BE2C (cell line): ENCODE measurements at regions not wholly inside any gene's neighbourhood (a gene's known extent, or its start where the extent isn't known, plus 50 kb on each side); places are given as distances from the start of the nearest gene placed in this dataset.
"Not testable (repeated sequence)": the region's sequence is repeated elsewhere in the genome, so short reads cannot be mapped to it uniquely, and the experiment has no call there.

ENCODE experiments used
- DNase-seq: peaks from one replicate; pipeline ENCODE4 v3.0.0-alpha.2; 2020
- H3K27me3 ChIP-seq: fragments of 250-450 bp; sonication (Bioruptor Pico); 2 replicates; pipeline ENCODE4 v1.5.1; 2020; ENCODE audit warnings: mild to moderate bottlenecking
- H3K36me3 ChIP-seq: fragments of 250-450 bp; sonication (Bioruptor Pico); 2 replicates; pipeline ENCODE4 v1.5.1; 2020; ENCODE audit warnings: mild to moderate bottlenecking
- H3K4me1 ChIP-seq: fragments of 250-450 bp; sonication (Bioruptor Pico); 2 replicates; pipeline ENCODE4 v1.5.1; 2020
- H3K4me3 ChIP-seq: 2 replicates; pipeline ENCODE4 v1.5.1; 2011; ENCODE audit warnings: low read depth, low read length
- H3K9me3 ChIP-seq: fragments of 250-450 bp; sonication (Bioruptor Pico); 2 replicates; pipeline ENCODE4 v1.5.1; 2020
- TF ChIP-seq, protein P1 (sequence below): IDR thresholded peaks from 2 replicates; pipeline ENCODE4 v1.5.1; 2012; ENCODE audit warnings: mild to moderate bottlenecking, low read depth, low read length

DNA sequence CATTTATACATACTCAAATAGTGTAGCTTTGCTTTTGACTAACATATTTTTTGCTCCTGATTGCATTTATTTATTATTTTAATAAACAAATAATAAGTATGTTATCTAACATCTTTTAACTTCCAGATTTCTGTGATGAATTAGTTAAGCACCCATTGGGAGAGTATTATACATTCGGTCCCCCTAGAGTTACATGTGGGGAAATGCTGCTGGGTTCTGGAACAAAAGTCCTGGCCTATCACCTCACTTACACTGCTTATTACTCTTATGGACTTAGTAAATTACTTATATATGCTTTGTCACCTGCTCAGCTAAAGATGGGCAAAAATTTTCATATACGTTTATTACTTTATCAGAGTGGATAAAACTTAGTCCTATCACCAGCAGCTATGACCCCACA is 1163.0 kb downstream of the FAM181B start:
- no peaks in the 10 kb centered on the region for H3K9me3 ChIP-seq
- DNase-seq = no peak
- no peaks in the 10 kb centered on the region for H3K4me1 ChIP-seq
- TF ChIP-seq, protein P1, sequence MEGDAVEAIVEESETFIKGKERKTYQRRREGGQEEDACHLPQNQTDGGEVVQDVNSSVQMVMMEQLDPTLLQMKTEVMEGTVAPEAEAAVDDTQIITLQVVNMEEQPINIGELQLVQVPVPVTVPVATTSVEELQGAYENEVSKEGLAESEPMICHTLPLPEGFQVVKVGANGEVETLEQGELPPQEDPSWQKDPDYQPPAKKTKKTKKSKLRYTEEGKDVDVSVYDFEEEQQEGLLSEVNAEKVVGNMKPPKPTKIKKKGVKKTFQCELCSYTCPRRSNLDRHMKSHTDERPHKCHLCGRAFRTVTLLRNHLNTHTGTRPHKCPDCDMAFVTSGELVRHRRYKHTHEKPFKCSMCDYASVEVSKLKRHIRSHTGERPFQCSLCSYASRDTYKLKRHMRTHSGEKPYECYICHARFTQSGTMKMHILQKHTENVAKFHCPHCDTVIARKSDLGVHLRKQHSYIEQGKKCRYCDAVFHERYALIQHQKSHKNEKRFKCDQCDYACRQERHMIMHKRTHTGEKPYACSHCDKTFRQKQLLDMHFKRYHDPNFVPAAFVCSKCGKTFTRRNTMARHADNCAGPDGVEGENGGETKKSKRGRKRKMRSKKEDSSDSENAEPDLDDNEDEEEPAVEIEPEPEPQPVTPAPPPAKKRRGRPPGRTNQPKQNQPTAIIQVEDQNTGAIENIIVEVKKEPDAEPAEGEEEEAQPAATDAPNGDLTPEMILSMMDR = no peak
- no peak overlapping the region for H3K4me3 ChIP-seq
- no peaks in the 10 kb centered on the region for H3K36me3 ChIP-seq
- H3K27me3 ChIP-seq = no peaks in the 10 kb centered on the region

DNA sequence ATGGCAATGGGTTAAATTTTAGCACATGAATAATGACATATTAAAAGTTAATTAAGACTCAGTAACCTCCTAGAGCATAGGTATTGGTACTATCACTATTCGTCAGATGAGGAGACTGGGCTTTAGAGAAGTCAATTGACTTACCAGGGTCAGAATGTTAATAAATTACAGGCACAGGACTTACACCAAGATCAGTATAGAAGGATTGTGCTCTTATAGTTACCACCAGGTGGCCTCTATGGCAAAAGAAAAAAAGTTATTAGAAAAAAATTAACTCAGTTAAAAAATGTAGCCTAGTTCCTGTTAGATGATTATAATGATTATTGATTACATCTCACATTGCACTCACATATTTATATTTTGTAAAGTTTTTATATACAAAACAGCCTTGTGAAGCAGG is 1163.7 kb downstream of the FAM181B start:
- Histone ChIP-seq H3K27me3 (no peaks in the 10 kb centered on the region), H3K4me1 (no peaks in the 10 kb centered on the region), H3K36me3 (no peaks in the 10 kb centered on the region), H3K4me3 (no peak overlapping the region), H3K9me3 (no peaks in the 10 kb centered on the region)
- TF ChIP-seq, protein P1 = no peak
- DNase-seq = no peak

DNA sequence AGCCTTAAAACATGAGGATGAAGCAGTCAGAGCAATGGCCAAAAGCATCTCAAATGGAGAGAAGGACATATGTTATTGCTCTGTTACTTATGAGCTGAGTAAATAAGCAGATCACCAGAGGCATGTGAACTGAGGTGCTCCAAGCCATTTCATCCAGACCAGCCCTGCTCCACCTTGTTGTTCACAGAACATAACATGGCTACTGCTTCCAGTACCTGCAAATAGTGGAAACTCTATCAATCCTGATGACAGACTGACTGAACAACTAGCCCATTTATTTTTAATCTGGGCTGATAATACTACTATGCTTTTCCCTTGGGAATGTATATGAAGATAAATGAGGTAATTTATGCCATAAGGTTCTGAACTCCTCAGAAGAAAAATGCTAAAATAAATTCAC is 1164.7 kb downstream of the FAM181B start:
- no peaks in the 10 kb centered on the region for H3K36me3 ChIP-seq
- H3K4me3 ChIP-seq = no peak overlapping the region
- H3K4me1 ChIP-seq = no peaks in the 10 kb centered on the region
- TF ChIP-seq, protein P1 = no peak
- no peaks in the 10 kb centered on the region for H3K27me3 ChIP-seq
- no peaks in the 10 kb centered on the region for H3K9me3 ChIP-seq
- no peak for DNase-seq

DNA sequence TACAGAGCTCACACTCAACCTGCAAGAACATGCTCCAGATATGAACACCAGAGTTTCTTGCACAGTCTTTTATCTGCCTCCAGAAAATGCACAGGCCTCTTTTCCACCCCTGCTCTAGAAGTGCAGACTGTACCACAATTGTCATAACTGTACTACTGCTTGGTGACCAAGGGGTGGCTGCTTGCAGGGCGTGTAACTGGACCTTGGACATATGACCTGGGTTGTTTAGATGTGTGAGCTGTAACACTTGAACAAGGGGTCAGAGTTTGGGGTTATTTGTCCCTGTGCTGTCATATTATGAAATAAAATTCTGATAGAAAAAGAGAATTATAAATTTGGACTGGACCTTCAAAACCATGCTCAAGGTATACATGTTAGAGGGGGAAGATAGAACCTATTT is 1185.5 kb downstream of the FAM181B start:
- Histone ChIP-seq H3K36me3 (no peaks in the 10 kb centered on the region), H3K9me3 (no peaks in the 10 kb centered on the region), H3K27me3 (no peaks in the 10 kb centered on the region), H3K4me1 (no peaks in the 10 kb centered on the region), H3K4me3 (no peak overlapping the region)
- no peak for DNase-seq
- TF ChIP-seq, protein P1 = no peak

DNA sequence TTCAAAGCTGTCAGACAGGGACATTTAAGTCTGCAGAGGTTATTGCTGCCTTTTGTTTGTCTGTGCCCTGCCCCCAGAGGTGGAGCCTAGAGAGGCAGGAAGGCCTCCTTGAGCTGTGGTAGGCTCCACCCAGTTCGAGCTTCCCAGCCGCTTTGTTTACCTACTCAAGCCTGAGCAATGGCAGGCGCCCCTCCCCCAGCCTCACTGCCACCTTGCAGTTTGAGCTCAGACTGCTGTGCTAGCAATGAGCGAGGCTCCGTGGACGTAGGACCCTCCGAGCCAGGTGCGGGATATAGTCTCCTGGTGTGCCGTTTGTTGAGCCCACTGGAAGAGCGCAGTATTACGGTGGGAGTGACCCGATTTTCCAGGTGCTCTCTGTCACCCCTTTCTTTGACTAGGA is 1193.9 kb downstream of the FAM181B start:
- not testable (repeated sequence) for H3K4me1 ChIP-seq, H3K27me3 ChIP-seq, H3K4me3 ChIP-seq, H3K9me3 ChIP-seq, H3K36me3 ChIP-seq
- peak; percentile 1 for DNase-seq

DNA sequence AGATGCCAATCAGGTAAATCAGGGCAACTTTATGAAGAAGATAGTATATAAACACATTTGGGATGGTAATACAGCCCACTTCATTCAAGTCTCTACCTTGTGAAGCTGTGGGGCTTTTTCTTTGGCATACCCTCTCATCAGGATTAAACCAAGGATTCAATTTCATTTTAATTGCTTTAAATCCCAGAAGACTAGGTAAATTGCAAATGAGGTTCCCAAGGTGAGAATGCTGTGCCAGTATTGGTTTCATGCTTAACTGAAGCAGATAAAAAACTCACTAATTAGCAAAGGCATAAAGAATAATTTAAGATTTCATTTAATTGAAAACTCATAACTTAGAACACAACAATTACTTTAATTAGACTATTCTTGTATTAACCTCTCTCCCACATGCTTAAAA is 1218.1 kb downstream of the FAM181B start:
- no peak overlapping the region for H3K4me3 ChIP-seq
- TF ChIP-seq, protein P1 = no peak
- H3K36me3 ChIP-seq = no peaks in the 10 kb centered on the region
- H3K27me3 ChIP-seq = no peaks in the 10 kb centered on the region
- H3K4me1 ChIP-seq = no peaks in the 10 kb centered on the region
- H3K9me3 ChIP-seq = no peaks in the 10 kb centered on the region
- DNase-seq = no peak

DNA sequence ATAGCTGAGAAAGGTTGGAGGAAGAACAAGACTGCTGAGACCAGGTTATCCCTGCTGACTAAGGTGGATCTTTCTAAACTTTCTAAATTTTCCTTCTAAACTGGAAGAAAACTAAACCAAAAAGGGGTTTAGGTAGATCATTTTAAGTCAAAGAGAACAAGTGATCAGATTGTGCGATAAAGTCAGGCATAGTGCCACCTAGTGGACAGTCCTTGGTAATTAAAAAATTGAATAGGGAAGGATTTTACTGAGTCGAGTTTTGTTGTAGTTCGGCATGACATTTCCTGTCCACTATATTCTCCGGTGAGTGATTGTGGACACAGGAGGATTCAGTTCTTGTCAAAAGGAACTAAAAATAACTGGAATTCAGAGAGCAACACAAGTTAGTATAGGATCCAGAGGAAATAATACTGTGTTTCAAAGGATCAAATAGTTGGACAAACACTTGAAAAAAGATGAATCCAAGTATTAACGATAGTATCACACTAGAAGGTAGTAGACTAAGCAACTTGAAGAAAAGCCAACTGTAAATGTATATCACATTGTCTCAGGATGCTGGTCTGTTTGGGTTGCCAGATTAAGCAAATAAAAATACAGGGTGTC is 1236.4 kb downstream of the FAM181B start:
- Histone ChIP-seq H3K36me3 (no peaks in the 10 kb centered on the region), H3K9me3 (no peaks in the 10 kb centered on the region), H3K27me3 (no peaks in the 10 kb centered on the region), H3K4me3 (no peak overlapping the region), H3K4me1 (no peaks in the 10 kb centered on the region)
- peak; percentile 16 for DNase-seq
- TF ChIP-seq, protein P1 = peak; percentile 63
